CD4-positive, alpha-beta T cell treated with Interleukin-4 for 4 hours (primary cell): ENCODE measurements at regions not wholly inside any gene's neighbourhood (a gene's known extent, or its start where the extent isn't known, plus 50 kb on each side); places are given as distances from the start of the nearest gene placed in this dataset.
"Not testable (repeated sequence)": the region's sequence is repeated elsewhere in the genome, so short reads cannot be mapped to it uniquely, and the experiment has no call there.

ENCODE experiments used
- DNase-seq: peaks from one replicate; pipeline ENCODE4 v3.0.0-alpha.2; 2020

DNA sequence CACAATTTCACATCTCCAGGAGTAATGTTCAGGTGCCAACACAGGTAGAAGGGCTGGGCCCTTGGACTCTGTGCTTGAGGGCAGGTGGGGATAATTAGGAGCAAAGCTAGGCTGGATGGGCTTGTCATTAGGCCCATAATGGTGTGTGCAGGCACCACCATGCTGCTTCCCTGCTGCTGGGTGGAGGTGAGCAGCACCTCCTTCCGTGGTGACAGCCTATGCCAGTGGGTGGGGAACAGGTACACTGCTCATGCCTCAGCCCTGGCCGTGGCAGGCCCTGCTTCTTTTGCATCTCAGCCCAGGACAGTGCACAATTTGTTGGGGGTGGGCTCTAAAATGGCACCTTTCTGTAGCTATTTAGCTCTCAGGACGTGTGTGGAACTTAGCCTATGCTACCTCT, 955.5 kb downstream of the TMTC2 start:
- DNase-seq = no peak

- DNase-seq = no peak
These were observed 955.1 kb downstream of the TMTC2 start for GRCh38 chr12:83641789-83642188.

- DNase-seq = no peak
These were observed 948.1 kb downstream of the TMTC2 start for GRCh38 chr12:83634726-83635267.

DNA sequence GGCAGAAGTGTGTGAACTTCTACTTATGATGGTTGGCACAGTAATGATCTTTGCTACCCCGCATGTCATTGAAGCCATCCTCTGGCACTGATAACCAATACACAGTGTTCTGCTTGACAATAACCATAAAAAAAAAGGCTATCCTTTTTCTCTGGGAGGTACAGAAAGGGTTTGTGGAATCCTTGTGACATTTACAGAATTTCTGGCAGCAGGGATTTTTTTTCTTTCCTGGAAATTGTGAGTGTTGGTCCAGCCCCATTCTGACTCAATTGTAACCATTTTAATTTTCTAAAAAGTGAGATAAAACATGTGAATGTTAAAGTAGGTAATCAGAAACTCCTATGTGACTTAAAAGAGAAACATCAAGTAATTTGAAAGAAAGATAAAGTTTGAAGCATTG, 943.8 kb downstream of the TMTC2 start:
- DNase-seq = no peak

DNA sequence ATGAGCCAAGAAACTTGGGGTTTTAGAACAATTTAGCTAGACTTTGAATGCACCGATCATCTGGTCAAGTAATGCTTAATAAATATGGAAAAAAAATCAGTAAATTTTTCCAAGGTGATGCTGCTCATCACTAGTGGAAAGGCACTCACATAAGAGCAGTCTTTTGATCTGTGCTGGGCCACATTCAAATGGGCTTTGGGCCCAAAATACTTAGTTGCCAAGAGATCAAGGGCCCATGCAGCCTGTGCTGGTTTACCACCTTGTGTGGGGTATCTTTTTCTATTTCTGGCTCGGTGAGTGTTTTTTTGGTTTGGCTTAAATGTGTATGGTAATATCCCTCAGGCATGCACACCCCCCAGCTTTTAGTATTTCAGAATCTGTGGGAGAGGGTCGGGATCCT, 943.2 kb downstream of the TMTC2 start:
- DNase-seq = no peak

GRCh38 chr12:83622205-83622604, 935.5 kb downstream of the TMTC2 start:
- no peak for DNase-seq

DNA sequence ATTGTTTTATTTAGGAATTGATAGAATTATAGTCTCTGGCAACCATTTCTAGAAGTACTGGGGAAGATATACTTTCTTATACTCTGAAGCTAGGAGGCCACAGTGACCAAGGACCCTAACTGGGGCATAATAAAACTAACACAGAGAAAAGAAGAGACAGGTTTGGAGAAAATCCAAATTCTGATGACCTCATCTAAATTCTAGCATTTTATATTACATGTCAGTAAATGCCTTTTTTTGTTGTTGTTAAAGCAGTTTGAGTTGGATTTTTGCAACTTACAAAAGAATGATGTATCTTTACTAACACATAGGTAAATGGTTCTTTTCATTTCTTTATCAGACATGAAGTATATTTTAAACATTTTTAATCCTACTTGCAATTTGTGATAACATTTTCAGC, 933.3 kb downstream of the TMTC2 start:
- DNase-seq = no peak

GRCh38 chr12:83615152-83615551, 928.4 kb downstream of the TMTC2 start:
- no peak for DNase-seq

GRCh38 chr12:83613586-83614110, 926.9 kb downstream of the TMTC2 start:
- DNase-seq = no peak

DNA sequence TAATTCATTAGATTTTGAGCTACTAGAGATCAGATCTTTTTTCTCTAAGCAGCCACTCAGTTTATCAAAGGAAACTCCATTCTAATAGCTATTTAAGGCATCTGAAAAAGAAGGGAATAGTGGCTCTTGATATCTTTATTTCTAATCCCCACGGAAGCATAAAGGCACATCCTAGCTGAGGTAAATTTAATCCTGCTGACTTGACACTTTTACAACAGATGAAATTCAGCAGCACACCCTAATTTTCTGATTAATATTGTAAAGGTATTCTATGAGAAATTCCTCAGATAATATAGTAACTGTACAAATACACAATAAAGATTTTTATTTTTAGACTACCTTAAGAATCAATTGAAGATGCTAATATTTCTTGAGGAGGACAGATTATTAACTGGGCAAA, 916.4 kb downstream of the TMTC2 start:
- no peak for DNase-seq

DNA sequence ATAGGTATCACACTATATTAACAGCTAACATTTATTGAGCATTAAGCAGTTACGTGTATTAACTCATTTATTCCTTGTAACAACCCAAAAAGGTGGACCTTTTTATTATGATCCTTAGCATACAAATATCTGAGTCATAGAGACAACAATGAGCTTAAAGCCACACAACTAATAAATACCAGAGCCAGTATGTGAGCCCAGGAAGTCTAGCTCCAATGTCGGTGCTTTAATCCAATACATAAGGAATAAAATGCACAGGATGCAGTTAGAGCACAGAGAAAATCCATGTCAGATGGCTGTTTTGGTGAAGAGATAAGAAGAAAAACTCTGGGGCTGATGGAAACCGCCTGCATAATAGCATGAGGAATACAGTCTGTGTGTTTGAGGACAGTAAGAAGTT, 888.6 kb downstream of the TMTC2 start:
- no peak for DNase-seq

GRCh38 chr12:83574142-83574541, 887.4 kb downstream of the TMTC2 start:
- no peak for DNase-seq

- no peak for DNase-seq
These were observed 887.0 kb downstream of the TMTC2 start for GRCh38 chr12:83573671-83574070.

DNA sequence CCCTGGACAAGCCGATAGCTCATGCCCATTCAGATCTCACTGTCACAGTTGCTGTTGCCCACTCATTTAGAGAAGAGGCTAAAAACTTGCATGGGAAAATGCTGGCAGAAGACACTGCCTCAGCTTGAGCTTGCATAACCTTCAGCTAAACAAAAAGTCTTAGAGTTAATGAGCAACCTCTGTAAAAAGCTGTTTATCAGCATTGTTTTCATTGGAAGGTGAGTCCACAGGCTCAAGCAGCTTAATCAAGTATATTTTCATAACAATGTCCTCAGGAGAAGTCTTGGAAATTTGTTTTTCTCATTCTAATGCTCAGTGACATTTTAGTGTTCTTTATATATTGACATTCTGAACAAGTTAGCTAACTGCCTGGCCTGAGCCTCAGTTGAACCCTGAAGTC, 872.9 kb downstream of the TMTC2 start:
- DNase-seq = no peak

GRCh38 chr12:83556040-83556439, 869.3 kb downstream of the TMTC2 start:
- DNase-seq = not testable (repeated sequence)

DNA sequence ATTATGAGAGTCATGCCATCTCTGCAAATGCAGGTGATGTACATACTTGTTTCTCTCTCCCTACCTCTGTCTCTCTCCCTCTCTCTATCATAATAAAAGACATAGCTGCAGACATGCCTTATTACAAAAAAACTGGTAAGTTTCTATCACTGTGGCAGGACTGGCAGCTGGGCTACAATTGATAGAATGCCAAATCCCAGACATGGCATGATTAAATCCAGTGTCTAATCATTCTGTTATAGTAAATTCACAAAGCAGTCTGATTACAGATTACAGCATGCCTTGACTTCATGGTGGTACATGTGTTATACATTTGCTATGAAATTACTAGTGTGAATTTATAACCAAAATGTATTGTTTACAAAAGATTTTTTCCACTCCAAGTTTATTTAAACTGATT, 854.7 kb downstream of the TMTC2 start:
- DNase-seq = no peak

- no peak for DNase-seq
These were observed 851.8 kb downstream of the TMTC2 start for GRCh38 chr12:83538361-83538965.

GRCh38 chr12:83537428-83538053, 850.8 kb downstream of the TMTC2 start:
- DNase-seq = no peak

GRCh38 chr12:83536496-83536895, 849.8 kb downstream of the TMTC2 start:
- DNase-seq = no peak

GRCh38 chr12:83528571-83528970, 841.9 kb downstream of the TMTC2 start:
- DNase-seq = no peak

- DNase-seq = no peak
These were observed 841.1 kb downstream of the TMTC2 start for GRCh38 chr12:83527810-83528209.

- no peak for DNase-seq
These were observed 828.8 kb downstream of the TMTC2 start for GRCh38 chr12:83515306-83516026.

DNA sequence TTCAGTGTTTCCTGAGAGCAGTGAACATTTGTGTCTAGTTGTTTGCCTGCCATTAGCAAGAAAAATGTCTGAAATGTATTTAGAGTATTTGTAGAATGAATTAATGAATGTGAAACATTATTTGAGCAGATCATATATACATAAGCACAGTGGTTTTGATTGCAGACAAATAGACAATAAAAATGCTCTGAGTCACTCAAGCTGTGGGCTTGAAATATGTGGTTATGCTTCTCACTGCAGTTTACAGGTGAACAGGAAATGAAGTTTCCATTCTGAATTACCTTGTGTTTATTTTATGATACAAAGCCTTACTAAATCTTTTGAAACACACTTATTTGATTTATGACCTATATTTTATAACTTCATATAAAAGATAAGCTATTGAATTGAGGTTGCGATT, 827.7 kb downstream of the TMTC2 start:
- no peak for DNase-seq

DNA sequence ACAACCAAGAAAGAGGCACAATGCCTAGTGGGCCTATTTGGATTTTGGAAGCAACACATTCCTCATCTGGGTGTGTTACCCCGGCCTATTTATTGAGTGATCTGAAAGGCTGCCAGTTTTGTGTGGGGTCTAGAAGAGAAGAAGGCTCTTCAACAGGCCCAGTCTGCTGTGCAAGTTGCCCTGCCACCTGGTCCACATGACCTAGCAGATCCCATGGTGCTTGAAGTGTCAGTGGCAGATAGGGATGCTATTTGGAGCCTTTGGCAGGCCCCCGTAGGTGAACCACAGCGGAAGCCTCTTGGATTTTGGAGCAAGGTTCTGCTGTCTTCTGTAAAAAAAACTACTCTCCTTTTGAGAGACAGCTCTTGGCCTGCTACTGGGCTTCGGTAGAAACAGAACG, 820.1 kb downstream of the TMTC2 start:
- DNase-seq = no peak
